ENCODE measurements at regions not wholly inside any gene's neighbourhood (a gene's known extent, or its start where the extent isn't known, plus 50 kb on each side); places are given as distances from the start of the nearest gene placed in this dataset.

DNA sequence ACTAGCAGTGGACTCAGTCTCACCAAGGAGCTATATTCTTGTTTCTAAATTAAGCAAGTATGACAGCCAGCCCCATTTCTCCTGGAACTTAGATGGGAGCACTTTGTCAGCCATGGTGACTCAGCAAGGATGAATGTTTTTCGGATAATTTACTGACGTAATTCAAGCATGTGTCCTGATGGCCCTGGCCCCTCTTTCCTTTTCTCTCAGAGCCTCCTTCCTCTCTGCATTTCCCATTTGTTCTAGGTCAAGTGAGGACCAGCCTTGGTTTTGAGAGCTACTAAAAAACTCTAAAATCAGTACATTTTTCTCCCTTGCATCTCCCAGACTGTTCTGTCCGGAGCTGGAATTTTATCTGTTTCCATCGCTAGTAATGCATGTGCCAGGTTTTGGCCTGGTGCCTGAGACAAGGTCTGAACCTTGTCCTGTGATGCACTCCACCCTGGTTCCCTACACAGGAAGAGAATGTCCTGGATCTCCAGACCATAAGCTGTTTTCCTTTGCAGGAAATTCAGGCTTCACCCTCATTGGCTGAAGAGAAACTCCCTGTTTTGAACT is 256.6 kb upstream of the ROPN1 start:
- no peak overlapping the region for H3K4me2 ChIP-seq (ENCODE audit: low read length)
- TF ChIP-seq, protein P1, sequence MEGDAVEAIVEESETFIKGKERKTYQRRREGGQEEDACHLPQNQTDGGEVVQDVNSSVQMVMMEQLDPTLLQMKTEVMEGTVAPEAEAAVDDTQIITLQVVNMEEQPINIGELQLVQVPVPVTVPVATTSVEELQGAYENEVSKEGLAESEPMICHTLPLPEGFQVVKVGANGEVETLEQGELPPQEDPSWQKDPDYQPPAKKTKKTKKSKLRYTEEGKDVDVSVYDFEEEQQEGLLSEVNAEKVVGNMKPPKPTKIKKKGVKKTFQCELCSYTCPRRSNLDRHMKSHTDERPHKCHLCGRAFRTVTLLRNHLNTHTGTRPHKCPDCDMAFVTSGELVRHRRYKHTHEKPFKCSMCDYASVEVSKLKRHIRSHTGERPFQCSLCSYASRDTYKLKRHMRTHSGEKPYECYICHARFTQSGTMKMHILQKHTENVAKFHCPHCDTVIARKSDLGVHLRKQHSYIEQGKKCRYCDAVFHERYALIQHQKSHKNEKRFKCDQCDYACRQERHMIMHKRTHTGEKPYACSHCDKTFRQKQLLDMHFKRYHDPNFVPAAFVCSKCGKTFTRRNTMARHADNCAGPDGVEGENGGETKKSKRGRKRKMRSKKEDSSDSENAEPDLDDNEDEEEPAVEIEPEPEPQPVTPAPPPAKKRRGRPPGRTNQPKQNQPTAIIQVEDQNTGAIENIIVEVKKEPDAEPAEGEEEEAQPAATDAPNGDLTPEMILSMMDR (conservative IDR thresholded peaks at IDR 0.05; ENCODE audit: low read length) = no peak
- no peak for TF ChIP-seq EZH2phosphoT487 (IDR thresholded peaks at IDR 0.05; ENCODE audit: borderline replicate concordance, low read depth, low read length)
- intact Hi-C loops (cut with micrococcal nuclease; ENCODE audit: unreplicated experiment) = no loop called here
- CTCF ChIA-PET (ENCODE audit: unreplicated experiment) = no interaction called here
- no peak overlapping the region for H2AFZ ChIP-seq (ENCODE audit: low read length)
- POLR2A ChIA-PET = no interaction called here
- DNase-seq (ENCODE audit: low spot score) = no peak
- H3K9me2 ChIP-seq (ENCODE audit: insufficient read depth, low read length) = no peaks in the 10 kb centered on the region
- H3K36me3 ChIP-seq (ENCODE audit: insufficient read depth, low read length) = no peaks in the 10 kb centered on the region
- no peaks in the 10 kb centered on the region for H3K79me2 ChIP-seq (ENCODE audit: insufficient read depth, low read depth, low read length)
- no TSS peak for BruUV-seq (replicated peaks)
- H3K9me3 ChIP-seq (ENCODE audit: low read length) = no peaks in the 10 kb centered on the region
- no peak overlapping the region for H3K4me3 ChIP-seq (ENCODE audit: low read depth, low read length, poor library complexity, severe bottlenecking)
- no peaks in the 10 kb centered on the region for H4K20me1 ChIP-seq (ENCODE audit: insufficient read depth, low read length)
- H3K4me1 ChIP-seq (ENCODE audit: insufficient read depth, low read length, poor library complexity, severe bottlenecking) = no peaks in the 10 kb centered on the region
- no peak overlapping the region for H3K27ac ChIP-seq (ENCODE audit: low read depth, low read length, poor library complexity, severe bottlenecking)

DNA sequence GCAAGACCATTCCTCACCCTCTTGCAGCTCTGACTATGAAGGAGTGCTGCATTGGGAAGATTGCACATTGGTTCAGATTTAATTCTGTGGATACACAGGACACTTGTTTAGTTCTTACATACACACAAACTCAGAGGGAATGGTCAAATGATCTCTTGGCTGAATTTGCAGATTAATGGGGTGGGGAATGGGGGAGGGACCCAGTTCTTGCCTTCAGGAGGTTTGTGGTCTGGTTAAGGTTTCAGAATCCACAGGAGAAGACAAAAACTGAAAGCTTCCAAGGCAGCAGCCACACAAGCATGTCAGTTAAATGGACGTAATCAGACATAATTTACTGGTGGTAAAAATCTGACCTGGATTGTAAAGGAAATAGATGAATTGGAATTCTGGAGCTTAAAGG is 257.1 kb upstream of the ROPN1 start:
- H3K4me3 ChIP-seq (ENCODE audit: low read depth, low read length, poor library complexity, severe bottlenecking) = no peak overlapping the region
- intact Hi-C loops (cut with micrococcal nuclease; ENCODE audit: unreplicated experiment) = no loop called here
- DNase-seq (ENCODE audit: low spot score) = no peak
- no peaks in the 10 kb centered on the region for H3K36me3 ChIP-seq (ENCODE audit: insufficient read depth, low read length)
- no peak overlapping the region for H2AFZ ChIP-seq (ENCODE audit: low read length)
- H3K4me2 ChIP-seq (ENCODE audit: low read length) = no peak overlapping the region
- no peak overlapping the region for H3K27ac ChIP-seq (ENCODE audit: low read depth, low read length, poor library complexity, severe bottlenecking)
- no peaks in the 10 kb centered on the region for H3K79me2 ChIP-seq (ENCODE audit: insufficient read depth, low read depth, low read length)
- no peaks in the 10 kb centered on the region for H4K20me1 ChIP-seq (ENCODE audit: insufficient read depth, low read length)
- CTCF ChIA-PET (ENCODE audit: unreplicated experiment) = no interaction called here
- no peaks in the 10 kb centered on the region for H3K4me1 ChIP-seq (ENCODE audit: insufficient read depth, low read length, poor library complexity, severe bottlenecking)
- POLR2A ChIA-PET = no interaction called here
- no TSS peak for BruUV-seq (replicated peaks)
- H3K9me3 ChIP-seq (ENCODE audit: low read length) = no peaks in the 10 kb centered on the region
- H3K9me2 ChIP-seq (ENCODE audit: insufficient read depth, low read length) = no peaks in the 10 kb centered on the region
- TF ChIP-seq EZH2phosphoT487 (IDR thresholded peaks at IDR 0.05; ENCODE audit: borderline replicate concordance, low read depth, low read length) = no peak
- TF ChIP-seq, protein P1 (conservative IDR thresholded peaks at IDR 0.05; ENCODE audit: low read length) = no peak

DNA sequence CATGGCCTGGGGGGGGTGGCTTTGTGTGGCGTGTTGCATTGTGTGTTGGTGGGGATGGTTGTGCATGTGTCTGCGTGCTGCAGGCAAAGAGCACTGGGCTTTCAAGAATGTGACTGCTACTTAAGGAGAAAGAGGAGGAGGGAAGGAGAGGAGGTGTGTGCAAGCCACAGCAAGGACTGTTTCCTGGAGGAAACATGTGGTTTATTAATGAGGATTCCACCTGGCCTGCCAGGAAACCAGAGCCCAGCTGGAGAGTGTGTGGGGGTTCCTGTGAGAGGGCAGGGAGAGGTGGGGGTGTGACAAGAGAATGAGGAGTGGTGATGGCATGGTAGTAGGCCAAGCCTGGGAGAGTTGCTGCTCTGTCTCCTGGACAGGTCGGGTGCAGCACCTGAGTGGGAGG is 258.1 kb upstream of the ROPN1 start:
- no peaks in the 10 kb centered on the region for H3K36me3 ChIP-seq (ENCODE audit: insufficient read depth, low read length)
- no peak overlapping the region for H3K4me3 ChIP-seq (ENCODE audit: low read depth, low read length, poor library complexity, severe bottlenecking)
- no peaks in the 10 kb centered on the region for H3K79me2 ChIP-seq (ENCODE audit: insufficient read depth, low read depth, low read length)
- H3K9me3 ChIP-seq (ENCODE audit: low read length) = no peaks in the 10 kb centered on the region
- no peak for DNase-seq (ENCODE audit: low spot score)
- CTCF ChIA-PET (ENCODE audit: unreplicated experiment) = no interaction called here
- POLR2A ChIA-PET = interaction anchor here (0.6 kb wide), 1 partner anchor 14 kb away, joined by 3 read pairs; no protein-coding TSS in a partner anchor
- TF ChIP-seq EZH2phosphoT487 (IDR thresholded peaks at IDR 0.05; ENCODE audit: borderline replicate concordance, low read depth, low read length) = no peak
- TF ChIP-seq, protein P1 (conservative IDR thresholded peaks at IDR 0.05; ENCODE audit: low read length) = no peak
- H2AFZ ChIP-seq (ENCODE audit: low read length) = no peak overlapping the region
- no peak overlapping the region for H3K4me2 ChIP-seq (ENCODE audit: low read length)
- intact Hi-C loops (cut with micrococcal nuclease; ENCODE audit: unreplicated experiment) = no loop called here
- no TSS peak for BruUV-seq (replicated peaks)
- H3K4me1 ChIP-seq (ENCODE audit: insufficient read depth, low read length, poor library complexity, severe bottlenecking) = no peaks in the 10 kb centered on the region
- H4K20me1 ChIP-seq (ENCODE audit: insufficient read depth, low read length) = no peaks in the 10 kb centered on the region
- no peak overlapping the region for H3K27ac ChIP-seq (ENCODE audit: low read depth, low read length, poor library complexity, severe bottlenecking)
- H3K9me2 ChIP-seq (ENCODE audit: insufficient read depth, low read length) = no peaks in the 10 kb centered on the region

Data from OCI-LY7 (cell line).